HepG2 (cell line): ENCODE measurements at regions not wholly inside any gene's neighbourhood (a gene's known extent, or its start where the extent isn't known, plus 50 kb on each side); places are given as distances from the start of the nearest gene placed in this dataset.

Source experiments
- AKAP8 ChIP-seq: sonication (generic); formaldehyde crosslinking; IDR thresholded peaks from 2 replicates; pipeline ENCODE4 v1.5.1; 2020; ENCODE audit warnings: mild to moderate bottlenecking, missing genetic modification reagents
- CBFB ChIP-seq: sonication (generic); formaldehyde crosslinking; IDR thresholded peaks from 2 replicates; pipeline ENCODE4 v1.4.0; 2020; ENCODE audit warnings: missing genetic modification reagents
- CTCF ChIP-seq: sonication (generic); formaldehyde crosslinking; IDR thresholded peaks from 2 replicates; pipeline ENCODE4 v1.5.0; 2020; ENCODE audit warnings: mild to moderate bottlenecking, missing genetic modification reagents, moderate library complexity
- FOXM1 ChIP-seq: sonication (generic); formaldehyde crosslinking; IDR thresholded peaks from 2 replicates; pipeline ENCODE4 v1.5.0; 2020; ENCODE audit warnings: missing genetic modification reagents
- KDM5A ChIP-seq: fragments of 200-600 bp; sonication (generic); IDR thresholded peaks from 2 replicates; pipeline ENCODE4 v1.7.0; 2018; ENCODE audit warnings: antibody characterized with exemption, mild to moderate bottlenecking, low read length, borderline replicate concordance
- MED8 ChIP-seq: sonication (generic); formaldehyde crosslinking; IDR thresholded peaks from 2 replicates; pipeline ENCODE4 v1.8.1; 2023; ENCODE audit warnings: mild to moderate bottlenecking, missing genetic modification reagents; ENCODE audit not compliant: insufficient replicate concordance
- MIER2 ChIP-seq: IDR thresholded peaks from 2 replicates; pipeline ENCODE4 v1.6.1; 2016; ENCODE audit warnings: missing biosample characterization, missing genetic modification reagents
- MIXL1 ChIP-seq: IDR thresholded peaks from 2 replicates; pipeline ENCODE4 v1.6.1; 2016
- MXD4 ChIP-seq: IDR thresholded peaks from 2 replicates; pipeline ENCODE4 v1.6.1; 2016; ENCODE audit warnings: mild to moderate bottlenecking, missing biosample characterization, missing genetic modification reagents
- NBN ChIP-seq: fragments of 450-650 bp; conservative IDR thresholded peaks from 2 replicates; pipeline ENCODE4 v1.6.1; 2017
- NCOA5 ChIP-seq: sonication (generic); formaldehyde crosslinking; IDR thresholded peaks from 2 replicates; pipeline ENCODE4 v1.4.0; 2020; ENCODE audit warnings: missing genetic modification reagents
- NKX3-1 ChIP-seq: sonication (generic); formaldehyde crosslinking; IDR thresholded peaks from 2 replicates; pipeline ENCODE4 v1.5.0; 2020; ENCODE audit warnings: missing genetic modification reagents
- PHF8 ChIP-seq: sonication (generic); formaldehyde crosslinking; IDR thresholded peaks from 2 replicates; pipeline ENCODE4 v1.5.0; 2020; ENCODE audit warnings: missing genetic modification reagents
- SALL2 ChIP-seq: sonication (generic); formaldehyde crosslinking; IDR thresholded peaks from 2 replicates; pipeline ENCODE4 v1.8.1; 2023; ENCODE audit warnings: mild to moderate bottlenecking, missing genetic modification reagents, inconsistent platforms
- SAP130 ChIP-seq: IDR thresholded peaks from 2 replicates; pipeline ENCODE4 v1.6.1; 2016; ENCODE audit warnings: low read depth
- TOE1 ChIP-seq: sonication (generic); formaldehyde crosslinking; IDR thresholded peaks from 2 replicates; pipeline ENCODE4 v1.4.0; 2020; ENCODE audit warnings: mild to moderate bottlenecking, missing genetic modification reagents
- ZBTB33 ChIP-seq: sonication (generic); formaldehyde crosslinking; IDR thresholded peaks from 2 replicates; pipeline ENCODE4 v1.4.0; 2020; ENCODE audit warnings: missing genetic modification reagents
- ZNF264 ChIP-seq: sonication (generic); formaldehyde crosslinking; IDR thresholded peaks from 2 replicates; pipeline ENCODE4 v1.4.0; 2020; ENCODE audit warnings: missing genetic modification reagents
- ZNF280D ChIP-seq: sonication (generic); formaldehyde crosslinking; IDR thresholded peaks from 2 replicates; pipeline ENCODE4 v1.5.1; 2020; ENCODE audit warnings: mild to moderate bottlenecking, missing genetic modification reagents
- ZNF337 ChIP-seq: sonication (generic); formaldehyde crosslinking; IDR thresholded peaks from 2 replicates; pipeline ENCODE4 v1.5.1; 2020; ENCODE audit warnings: missing genetic modification reagents, low read depth, mild to moderate bottlenecking, borderline replicate concordance
- ZNF441 ChIP-seq: sonication (generic); formaldehyde crosslinking; IDR thresholded peaks from 2 replicates; pipeline ENCODE4 v1.7.0; 2021; ENCODE audit warnings: missing genetic modification reagents, borderline replicate concordance
- ZNF503 ChIP-seq: sonication (generic); formaldehyde crosslinking; IDR thresholded peaks from 2 replicates; pipeline ENCODE4 v1.4.0; 2020; ENCODE audit warnings: missing genetic modification reagents
- ZNF589 ChIP-seq: sonication (generic); formaldehyde crosslinking; conservative IDR thresholded peaks from 2 replicates; pipeline ENCODE4 v1.8.0; 2022; ENCODE audit warnings: mild to moderate bottlenecking, moderate library complexity, missing genetic modification reagents
- ZSCAN9 ChIP-seq: IDR thresholded peaks from 2 replicates; pipeline ENCODE4 v1.6.1; 2016; ENCODE audit warnings: borderline replicate concordance

GRCh38 chr2:63734510-63734909 is 107.2 kb upstream of the UGP2 start (continued):
- 0 out of 2 replicates have a peak, but pooled peaks have one; percentile 18 for TF ChIP-seq ZBTB33 (CRISPR knock-in tag)
- TF ChIP-seq PHF8 (CRISPR knock-in tag): no peak
- TF ChIP-seq ZSCAN9 (CRISPR knock-in tag): peak; percentile 80
- no peak for TF ChIP-seq MED8 (CRISPR knock-in tag)
- no peak for TF ChIP-seq AKAP8 (CRISPR knock-in tag)
- TF ChIP-seq ZNF337 (CRISPR knock-in tag): no peak
- TF ChIP-seq ZNF264 (CRISPR knock-in tag): peak; percentile 88
- TF ChIP-seq TOE1 (CRISPR knock-in tag): 0 out of 2 replicates have a peak, but pooled peaks have one; percentile 24
- no peak for TF ChIP-seq ZNF441 (CRISPR knock-in tag)
- TF ChIP-seq CBFB (CRISPR knock-in tag): no peak
- TF ChIP-seq MXD4 (CRISPR knock-in tag): peak; percentile 36; the same call in 1 of the 2 replicates
- peak; percentile 63; the same call in 1 of the 2 replicates for TF ChIP-seq MIER2 (CRISPR knock-in tag)
- TF ChIP-seq ZNF589: 0 out of 2 replicates have a peak, but pooled peaks have one; percentile 71
- TF ChIP-seq NCOA5: no peak
- TF ChIP-seq NKX3-1 (CRISPR knock-in tag): peak; percentile 72; the same call in 1 of the 2 replicates
- peak; percentile 91 for TF ChIP-seq SAP130 (CRISPR knock-in tag)
- TF ChIP-seq ZNF280D (CRISPR knock-in tag): 0 out of 2 replicates have a peak, but pooled peaks have one; percentile 43
- TF ChIP-seq KDM5A: no peak; the same call in 1 of the 2 replicates
- no peak for TF ChIP-seq CTCF (CRISPR knock-in tag)
- TF ChIP-seq MIXL1 (CRISPR knock-in tag): peak; percentile 90
- TF ChIP-seq FOXM1 (CRISPR knock-in tag): no peak
- no peak for TF ChIP-seq NBN
- TF ChIP-seq SALL2 (CRISPR knock-in tag): 0 out of 2 replicates have a peak, but pooled peaks have one; percentile 3
- TF ChIP-seq ZNF503 (CRISPR knock-in tag): peak; percentile 92
